GM12873 (cell line): ENCODE measurements at regions not wholly inside any gene's neighbourhood (a gene's known extent, or its start where the extent isn't known, plus 50 kb on each side); places are given as distances from the start of the nearest gene placed in this dataset.

Experiments used
- TF ChIP-seq, protein P1 (sequence below): IDR thresholded peaks from 2 replicates; pipeline ENCODE4 v1.5.1; 2012; ENCODE audit warnings: low read depth, mild to moderate bottlenecking, moderate library complexity, low read length, control low read depth; ENCODE audit not compliant: insufficient read depth; ENCODE audit errors: missing control alignments

DNA sequence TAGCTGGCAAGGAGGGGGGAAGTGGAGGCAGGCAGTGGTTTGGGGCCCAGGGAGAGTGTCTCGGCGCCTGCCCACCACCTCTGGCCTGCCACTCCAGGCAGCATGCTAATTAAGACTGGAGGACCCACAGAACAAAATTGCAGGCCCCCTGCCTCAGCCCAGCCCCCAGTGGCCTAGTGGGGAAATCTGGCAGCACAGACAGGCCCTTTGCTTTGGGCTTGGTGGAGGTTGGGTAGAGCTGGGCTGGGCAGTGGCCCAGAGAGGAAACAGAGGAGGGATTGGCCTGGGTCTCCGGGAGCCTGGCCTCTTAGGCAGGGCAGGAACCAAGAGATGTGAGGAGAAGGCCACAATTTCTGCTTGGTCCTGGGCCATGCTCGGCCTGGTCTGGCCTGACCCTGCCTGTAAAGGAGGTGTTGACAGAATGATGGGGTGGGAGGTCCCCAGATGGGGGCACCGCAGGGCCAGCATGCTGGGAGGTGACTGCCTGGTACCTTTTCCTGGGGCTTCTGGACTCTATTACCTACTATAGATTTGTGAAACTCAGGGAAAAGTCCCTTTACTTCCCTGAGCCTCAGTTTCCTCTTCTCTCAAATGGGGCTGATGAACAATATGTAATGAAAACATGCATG lies 92.4 kb upstream of the PJA1 start:
- TF ChIP-seq, protein P1, sequence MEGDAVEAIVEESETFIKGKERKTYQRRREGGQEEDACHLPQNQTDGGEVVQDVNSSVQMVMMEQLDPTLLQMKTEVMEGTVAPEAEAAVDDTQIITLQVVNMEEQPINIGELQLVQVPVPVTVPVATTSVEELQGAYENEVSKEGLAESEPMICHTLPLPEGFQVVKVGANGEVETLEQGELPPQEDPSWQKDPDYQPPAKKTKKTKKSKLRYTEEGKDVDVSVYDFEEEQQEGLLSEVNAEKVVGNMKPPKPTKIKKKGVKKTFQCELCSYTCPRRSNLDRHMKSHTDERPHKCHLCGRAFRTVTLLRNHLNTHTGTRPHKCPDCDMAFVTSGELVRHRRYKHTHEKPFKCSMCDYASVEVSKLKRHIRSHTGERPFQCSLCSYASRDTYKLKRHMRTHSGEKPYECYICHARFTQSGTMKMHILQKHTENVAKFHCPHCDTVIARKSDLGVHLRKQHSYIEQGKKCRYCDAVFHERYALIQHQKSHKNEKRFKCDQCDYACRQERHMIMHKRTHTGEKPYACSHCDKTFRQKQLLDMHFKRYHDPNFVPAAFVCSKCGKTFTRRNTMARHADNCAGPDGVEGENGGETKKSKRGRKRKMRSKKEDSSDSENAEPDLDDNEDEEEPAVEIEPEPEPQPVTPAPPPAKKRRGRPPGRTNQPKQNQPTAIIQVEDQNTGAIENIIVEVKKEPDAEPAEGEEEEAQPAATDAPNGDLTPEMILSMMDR = no peak

- TF ChIP-seq, protein P1 = no peak
These were observed 91.0 kb upstream of the PJA1 start for GRCh38 chrX:69256291-69256565.

DNA sequence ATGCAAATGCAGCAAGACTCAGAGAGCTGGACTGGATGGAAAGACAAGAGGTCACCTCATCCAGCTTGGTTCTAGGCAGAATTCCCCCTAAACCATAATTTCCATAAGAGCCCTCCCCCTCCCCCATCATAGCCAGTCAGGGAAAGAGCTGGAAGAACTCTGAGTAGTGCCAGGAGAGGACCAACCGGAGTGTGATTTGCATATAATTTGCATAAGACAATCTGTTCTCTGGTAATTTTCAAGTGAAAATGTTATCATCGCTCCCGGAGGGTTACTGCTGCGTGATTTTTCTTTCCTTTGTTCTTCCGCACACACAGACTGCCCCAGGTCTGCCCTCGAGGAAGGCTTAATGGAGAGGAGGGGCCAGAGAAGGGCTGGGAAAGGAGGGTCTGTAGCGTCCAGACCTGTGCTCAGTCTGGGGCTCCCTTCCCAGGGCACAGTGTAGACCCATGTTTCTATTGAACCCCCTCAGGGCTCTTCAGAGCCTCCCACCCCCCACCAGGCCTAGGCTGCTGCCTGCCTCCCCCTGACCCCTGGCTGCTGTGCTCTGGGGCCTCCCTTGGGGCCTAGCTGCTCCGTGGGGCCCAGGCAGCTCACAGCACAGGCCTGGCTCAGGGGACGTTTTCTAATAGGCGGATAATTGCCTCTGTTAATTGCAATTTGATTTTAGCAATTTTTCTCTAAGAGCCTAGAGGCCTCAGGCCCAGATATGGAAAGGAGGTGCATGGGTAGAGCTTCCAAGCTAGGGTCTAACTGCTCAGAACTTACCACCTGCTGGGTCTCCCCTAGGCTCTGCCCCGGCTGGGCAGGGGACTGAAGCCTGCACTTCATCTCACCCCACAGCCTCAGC lies 90.4 kb upstream of the PJA1 start:
- TF ChIP-seq, protein P1 = no peak

DNA sequence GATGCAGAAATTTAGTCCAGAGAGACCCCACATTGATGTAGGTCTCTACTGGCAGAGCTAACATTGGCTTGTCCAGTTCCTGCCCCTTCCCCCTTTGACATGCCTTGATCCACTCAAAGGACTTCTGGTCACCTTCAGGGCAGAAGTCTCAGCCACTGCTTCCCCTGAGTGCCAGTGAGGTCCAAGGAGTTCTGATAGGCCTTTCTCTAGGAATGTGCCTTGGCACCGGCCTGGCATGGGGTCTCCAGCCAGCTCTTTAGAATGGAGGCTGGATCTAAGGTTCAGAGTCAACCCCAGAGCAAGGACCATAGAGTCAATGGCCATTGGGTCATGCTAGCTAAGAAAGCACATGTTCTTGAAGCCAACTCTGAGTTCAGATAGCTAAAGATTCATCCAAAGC lies 88.6 kb upstream of the PJA1 start:
- TF ChIP-seq, protein P1 = no peak

- TF ChIP-seq, protein P1 = no peak
These were observed 78.0 kb upstream of the PJA1 start for GRCh38 chrX:69243276-69243675.

DNA sequence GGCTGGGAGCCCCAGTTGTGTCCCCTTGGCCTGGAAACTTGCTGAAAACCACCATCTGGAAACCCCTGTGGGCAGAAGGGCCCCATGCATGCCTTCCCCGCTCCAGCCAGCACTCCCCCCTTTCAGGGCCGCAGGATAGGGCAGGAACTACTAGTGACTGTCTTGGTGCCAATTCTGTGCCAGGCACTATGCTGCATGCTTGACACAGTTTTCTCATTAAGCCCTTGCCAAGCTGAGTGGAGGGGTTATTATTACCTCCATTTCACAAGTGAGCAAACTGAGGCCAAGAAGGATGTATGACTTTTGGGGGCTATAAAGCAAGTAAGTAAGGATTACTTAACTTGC lies 73.6 kb upstream of the PJA1 start:
- TF ChIP-seq, protein P1 = no peak

GRCh38 chrX:69238114-69238886 lies 73.0 kb upstream of the PJA1 start:
- TF ChIP-seq, protein P1 = no peak
